NCI-H345 treated with DMSO at 0.1 percent for 48 hours (cell line): ENCODE measurements at regions not wholly inside any gene's neighbourhood (a gene's known extent, or its start where the extent isn't known, plus 50 kb on each side); places are given as distances from the start of the nearest gene placed in this dataset.
A peak's percentile ranks its signal among the peaks of the same experiment; 100 is the strongest.

ENCODE experiments used
- DNase-seq: peaks from one replicate; lab custom pipeline; 2025; ENCODE audit not compliant: unreplicated experiment; lab: John Stamatoyannopoulos, UW

- no peak for DNase-seq
Measured at GRCh38 chr12:105783983-105784947, 354.5 kb downstream of the NUAK1 start.

GRCh38 chr12:105793421-105793820 lies 345.3 kb downstream of the NUAK1 start:
- DNase-seq, result no peak

- DNase-seq, result no peak
Measured at GRCh38 chr12:105798256-105798845, 340.4 kb downstream of the NUAK1 start.

- no peak for DNase-seq
Measured at GRCh38 chr12:105799103-105799502, 339.7 kb downstream of the NUAK1 start.

GRCh38 chr12:105801351-105801750 lies 337.4 kb downstream of the NUAK1 start:
- no peak for DNase-seq

- DNase-seq, result no peak
Measured at GRCh38 chr12:105803292-105803691, 335.5 kb downstream of the NUAK1 start.

- no peak for DNase-seq
Measured at GRCh38 chr12:105804591-105805265, 334.0 kb downstream of the NUAK1 start.

GRCh38 chr12:105805730-105806399 lies 332.9 kb downstream of the NUAK1 start:
- no peak for DNase-seq

GRCh38 chr12:105806400-105806770 lies 332.4 kb downstream of the NUAK1 start:
- DNase-seq, result no peak

GRCh38 chr12:105812366-105812765 lies 326.4 kb downstream of the NUAK1 start:
- DNase-seq, result no peak

GRCh38 chr12:105813201-105813600 lies 325.6 kb downstream of the NUAK1 start:
- DNase-seq, result no peak

- DNase-seq, result peak; percentile 99
Measured at GRCh38 chr12:105814283-105814682, 324.5 kb downstream of the NUAK1 start.

- DNase-seq, result no peak
Measured at GRCh38 chr12:105819549-105819948, 319.2 kb downstream of the NUAK1 start.

GRCh38 chr12:105820429-105821125 lies 318.2 kb downstream of the NUAK1 start:
- no peak for DNase-seq

- DNase-seq, result no peak
Measured at GRCh38 chr12:105822131-105823105, 316.3 kb downstream of the NUAK1 start.

- no peak for DNase-seq
Measured at GRCh38 chr12:105823810-105824209, 314.9 kb downstream of the NUAK1 start.

GRCh38 chr12:105825141-105825540 lies 313.6 kb downstream of the NUAK1 start:
- no peak for DNase-seq

- no peak for DNase-seq
Measured at GRCh38 chr12:105831372-105831771, 307.4 kb downstream of the NUAK1 start.

GRCh38 chr12:105832021-105832420 lies 306.7 kb downstream of the NUAK1 start:
- DNase-seq, result no peak
